GM12878 (cell line): ENCODE measurements at regions not wholly inside any gene's neighbourhood (a gene's known extent, or its start where the extent isn't known, plus 50 kb on each side); places are given as distances from the start of the nearest gene placed in this dataset.

Source experiments
- BCL3 ChIP-seq: IDR thresholded peaks from 2 replicates; pipeline ENCODE4 v1.6.1; 2011; ENCODE audit warnings: borderline replicate concordance, low read depth, mild to moderate bottlenecking, moderate library complexity, low read length; ENCODE audit not compliant: insufficient read depth, poor library complexity, severe bottlenecking
- E2F4 ChIP-seq: IDR thresholded peaks from 2 replicates; pipeline ENCODE4 v1.6.1; 2012; ENCODE audit warnings: low read depth, low read length, improper control_type of control experiment
- EGR1 ChIP-seq, 2 experiments: IDR thresholded peaks; 1 replicate in 1 of 2; 2 replicates in 1 of 2; pipeline ENCODE4 v1.6.1; 2011 to 2012; ENCODE audit warnings: low read depth in 2 of 2, low read length in 2 of 2, borderline replicate concordance in 1 of 2, mild to moderate bottlenecking in 1 of 2, moderate library complexity in 1 of 2
- ELK1 ChIP-seq: IDR thresholded peaks from 2 replicates; pipeline ENCODE4 v1.6.1; 2012; ENCODE audit warnings: low read depth, low read length, improper control_type of control experiment
- EP300 ChIP-seq, 2 experiments: fragments of 150-350 bp in 1 of 2; IDR thresholded peaks; 2 replicates each; pipeline ENCODE4 v1.6.1; 2011 to 2012; ENCODE audit warnings: low read depth in 2 of 2, low read length in 2 of 2, borderline replicate concordance in 1 of 2, improper control_type of control experiment in 1 of 2, inconsistent platforms in 1 of 2; ENCODE audit not compliant: control insufficient read depth in 1 of 2
- JUND ChIP-seq: IDR thresholded peaks from 2 replicates; pipeline ENCODE4 v1.6.1; 2012; ENCODE audit warnings: low read depth, mild to moderate bottlenecking, low read length, improper control_type of control experiment, moderate library complexity
- MEF2A ChIP-seq: IDR thresholded peaks from 2 replicates; pipeline ENCODE4 v1.6.1; 2011; ENCODE audit warnings: low read depth, mild to moderate bottlenecking, low read length, moderate library complexity; ENCODE audit not compliant: insufficient read depth
- PBX3 ChIP-seq: IDR thresholded peaks from 2 replicates; pipeline ENCODE4 v1.6.1; 2011; ENCODE audit warnings: mild to moderate bottlenecking, low read depth, low read length, moderate library complexity; ENCODE audit not compliant: insufficient replicate concordance
- REST ChIP-seq: IDR thresholded peaks from 2 replicates; pipeline ENCODE4 v1.6.1; 2012; ENCODE audit warnings: mild to moderate bottlenecking, low read depth, low read length
- SUPT20H ChIP-seq: IDR thresholded peaks from 2 replicates; pipeline ENCODE4 v1.6.1; 2011; ENCODE audit warnings: low read depth, mild to moderate bottlenecking, low read length, moderate library complexity, borderline replicate concordance; ENCODE audit not compliant: control insufficient read depth
- YY1 ChIP-seq: IDR thresholded peaks from 2 replicates; pipeline ENCODE4 v1.6.1; 2011; ENCODE audit warnings: low read depth, mild to moderate bottlenecking, low read length
- ZBTB4 ChIP-seq: fragments of 450-650 bp; formaldehyde crosslinking; IDR thresholded peaks from 2 replicates; pipeline ENCODE4 v1.4.0; 2022; ENCODE audit warnings: mild to moderate bottlenecking, moderate library complexity
- ZZZ3 ChIP-seq: IDR thresholded peaks from 2 replicates; pipeline ENCODE4 v1.6.1; 2011; ENCODE audit warnings: low read depth; ENCODE audit not compliant: control insufficient read depth, insufficient read length

GRCh38 chr3:118809696-118810498 lies 224.7 kb downstream of the IGSF11 start (continued):
- no peak for TF ChIP-seq REST
- no peak for TF ChIP-seq YY1
- TF ChIP-seq SUPT20H = no peak
- peak; percentile 51; the same call in 1 of the 2 replicates for TF ChIP-seq MEF2A
- peak in 1 of 2 experiments; percentile 28; a peak in 2 of 4 replicates for TF ChIP-seq EP300 (IDR thresholded peaks at IDR 0.05; ENCODE audit: borderline replicate concordance in 1 of 2, control insufficient read depth in 1 of 2, low read depth in 2 of 2, low read length in 2 of 2)
- no peak for TF ChIP-seq JUND
- TF ChIP-seq ZBTB4 (CRISPR knock-in tag) = no peak
- TF ChIP-seq PBX3 = no peak
- TF ChIP-seq E2F4 = no peak
- TF ChIP-seq ELK1 = no peak
- peak; percentile 73 for TF ChIP-seq BCL3
- TF ChIP-seq EGR1 (IDR thresholded peaks at IDR 0.05; ENCODE audit: borderline replicate concordance in 1 of 2, low read depth in 2 of 2, low read length in 2 of 2) = peak in 1 of 2 experiments; percentile 33; a peak in 1 of 3 replicates
- TF ChIP-seq ZZZ3 = no peak
